Hematopoietic multipotent progenitor cell treated with erythropoietin and hydrocortisone succinate and interleukin-3 and kit ligand, for 6 days (in vitro differentiated cells): ENCODE measurements at regions not wholly inside any gene's neighbourhood (a gene's known extent, or its start where the extent isn't known, plus 50 kb on each side); places are given as distances from the start of the nearest gene placed in this dataset.
"Not testable (repeated sequence)": the region's sequence is repeated elsewhere in the genome, so short reads cannot be mapped to it uniquely, and the experiment has no call there.

ENCODE experiments used
- DNase-seq: peaks from one replicate; pipeline ENCODE4 v3.0.0-alpha.2; 2015

- not testable (repeated sequence) for DNase-seq
These were observed 901.0 kb downstream of the DSC3 start for GRCh38 chr18:30141506-30141905.

- no peak for DNase-seq
These were observed 902.8 kb downstream of the DSC3 start for GRCh38 chr18:30139631-30140287.

GRCh38 chr18:30135938-30136337 lies 906.6 kb downstream of the DSC3 start:
- DNase-seq, result no peak

- no peak for DNase-seq
These were observed 908.5 kb downstream of the DSC3 start for GRCh38 chr18:30134020-30134419.

GRCh38 chr18:30132959-30133358 lies 909.6 kb downstream of the DSC3 start:
- DNase-seq, result no peak

- DNase-seq, result no peak
These were observed 921.1 kb downstream of the DSC3 start for GRCh38 chr18:30121397-30121796.

- no peak for DNase-seq
These were observed 929.1 kb downstream of the DSC3 start for GRCh38 chr18:30113454-30113853.

- DNase-seq, result no peak
These were observed 936.2 kb downstream of the DSC3 start for GRCh38 chr18:30106356-30106755.

GRCh38 chr18:30103881-30104280 lies 938.7 kb downstream of the DSC3 start:
- DNase-seq, result no peak

GRCh38 chr18:30096796-30097195 lies 945.7 kb downstream of the DSC3 start:
- DNase-seq, result no peak

GRCh38 chr18:30094556-30094955 lies 948.0 kb downstream of the DSC3 start:
- no peak for DNase-seq

- no peak for DNase-seq
These were observed 949.2 kb downstream of the DSC3 start for GRCh38 chr18:30093376-30093775.

GRCh38 chr18:30088238-30089015 lies 954.1 kb downstream of the DSC3 start:
- DNase-seq, result no peak

- no peak for DNase-seq
These were observed 956.2 kb downstream of the DSC3 start for GRCh38 chr18:30086351-30086750.

GRCh38 chr18:30081122-30081521 lies 961.4 kb downstream of the DSC3 start:
- DNase-seq, result no peak

GRCh38 chr18:30072609-30073385 lies 969.7 kb downstream of the DSC3 start:
- DNase-seq, result no peak

- DNase-seq, result no peak
These were observed 976.3 kb downstream of the DSC3 start for GRCh38 chr18:30066288-30066687.

- no peak for DNase-seq
These were observed 985.1 kb downstream of the DSC3 start for GRCh38 chr18:30057398-30057797.

GRCh38 chr18:30056528-30056927 lies 986.0 kb downstream of the DSC3 start:
- no peak for DNase-seq

- DNase-seq, result no peak
These were observed 998.0 kb downstream of the DSC3 start for GRCh38 chr18:30044496-30044895.

GRCh38 chr18:30039201-30039600 lies 1003.3 kb downstream of the DSC3 start:
- DNase-seq, result no peak

GRCh38 chr18:30034818-30035217 lies 1007.7 kb downstream of the DSC3 start:
- no peak for DNase-seq

- no peak for DNase-seq
These were observed 1026.4 kb downstream of the DSC3 start for GRCh38 chr18:30016179-30016578.

GRCh38 chr18:30004965-30005364 lies 1037.6 kb downstream of the DSC3 start:
- DNase-seq, result no peak
